Transverse colon (tissue), 3 donors: ENCODE measurements at regions not wholly inside any gene's neighbourhood (a gene's known extent, or its start where the extent isn't known, plus 50 kb on each side); places are given as distances from the start of the nearest gene placed in this dataset.

Experiments
- EP300 ChIP-seq: sonication (generic); formaldehyde crosslinking; IDR thresholded peaks from one replicate; pipeline ENCODE4 v1.6.1; 2017; ENCODE audit warnings: antibody characterized with exemption, low read depth
- POLR2A ChIP-seq: fragments of 450-650 bp; IDR thresholded peaks from one replicate; pipeline ENCODE4 v1.6.1; 2016; ENCODE audit warnings: antibody characterized with exemption, mild to moderate bottlenecking, moderate library complexity
- TF ChIP-seq, protein P1 (sequence below), 5 experiments: fragments of 200-600 bp in 3 of 5; fragments of 450-650 bp in 2 of 5; sonication (generic) in 3 of 5; IDR thresholded peaks; 1 replicate in 2 of 5; 2 replicates in 3 of 5; pipeline ENCODE4 v1.5.1; 2016 to 2017; ENCODE audit warnings: antibody characterized with exemption in 5 of 5, inconsistent platforms in 3 of 5, mild to moderate bottlenecking in 2 of 5, moderate library complexity in 1 of 5

DNA sequence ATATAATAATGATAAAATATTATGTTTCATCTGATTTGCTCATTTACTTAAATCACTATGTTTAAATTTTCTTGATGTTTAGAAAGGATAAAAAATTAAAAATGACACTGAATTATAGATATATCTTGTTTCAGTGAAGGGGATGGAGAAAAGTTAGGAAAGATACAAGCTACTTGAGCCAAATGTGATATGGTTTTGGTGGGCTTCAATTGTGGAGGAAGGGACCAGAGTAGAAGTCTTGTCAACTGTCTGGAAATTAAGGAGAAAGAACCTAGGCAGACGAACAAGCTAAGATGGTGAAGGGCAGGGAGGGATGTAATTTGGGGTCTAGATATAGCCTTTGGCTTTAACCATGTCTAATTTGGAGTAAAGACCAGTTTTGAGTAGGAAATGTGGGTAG, 186.4 kb upstream of the MMS22L start:
- TF ChIP-seq POLR2A (no peak), EP300 (no peak)
- TF ChIP-seq, protein P1, sequence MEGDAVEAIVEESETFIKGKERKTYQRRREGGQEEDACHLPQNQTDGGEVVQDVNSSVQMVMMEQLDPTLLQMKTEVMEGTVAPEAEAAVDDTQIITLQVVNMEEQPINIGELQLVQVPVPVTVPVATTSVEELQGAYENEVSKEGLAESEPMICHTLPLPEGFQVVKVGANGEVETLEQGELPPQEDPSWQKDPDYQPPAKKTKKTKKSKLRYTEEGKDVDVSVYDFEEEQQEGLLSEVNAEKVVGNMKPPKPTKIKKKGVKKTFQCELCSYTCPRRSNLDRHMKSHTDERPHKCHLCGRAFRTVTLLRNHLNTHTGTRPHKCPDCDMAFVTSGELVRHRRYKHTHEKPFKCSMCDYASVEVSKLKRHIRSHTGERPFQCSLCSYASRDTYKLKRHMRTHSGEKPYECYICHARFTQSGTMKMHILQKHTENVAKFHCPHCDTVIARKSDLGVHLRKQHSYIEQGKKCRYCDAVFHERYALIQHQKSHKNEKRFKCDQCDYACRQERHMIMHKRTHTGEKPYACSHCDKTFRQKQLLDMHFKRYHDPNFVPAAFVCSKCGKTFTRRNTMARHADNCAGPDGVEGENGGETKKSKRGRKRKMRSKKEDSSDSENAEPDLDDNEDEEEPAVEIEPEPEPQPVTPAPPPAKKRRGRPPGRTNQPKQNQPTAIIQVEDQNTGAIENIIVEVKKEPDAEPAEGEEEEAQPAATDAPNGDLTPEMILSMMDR (IDR thresholded peaks at IDR 0.05), result no peak
